ENCODE measurements at regions not wholly inside any gene's neighbourhood (a gene's known extent, or its start where the extent isn't known, plus 50 kb on each side); places are given as distances from the start of the nearest gene placed in this dataset.

GRCh38 chr17:70763018-70763417 lies 593.7 kb downstream of the KCNJ2 start (continued):
- TF ChIP-seq CHD7 (IDR thresholded peaks at IDR 0.05; ENCODE audit: insufficient replicate concordance, low read length) (no peak), YY1 (IDR thresholded peaks at IDR 0.05; ENCODE audit: low read depth, low read length) (no peak)
